Hepatocyte (in vitro differentiated cells): ENCODE measurements at regions not wholly inside any gene's neighbourhood (a gene's known extent, or its start where the extent isn't known, plus 50 kb on each side); places are given as distances from the start of the nearest gene placed in this dataset.

Experiments used
- DNase-seq: peaks from one replicate; pipeline ENCODE4 v3.0.0-alpha.2; 2016; ENCODE audit warnings: low spot score
- H2AFZ ChIP-seq: fragments of 200-600 bp; sonication (generic); 2 replicates; pipeline ENCODE4 v1.6.0; 2016; ENCODE audit warnings: antibody characterized with exemption, mild to moderate bottlenecking
- H3K27ac ChIP-seq: fragments of 200-600 bp; sonication (generic); 2 replicates; pipeline ENCODE4 v1.5.1; 2016; ENCODE audit warnings: mild to moderate bottlenecking
- H3K27me3 ChIP-seq: fragments of 200-600 bp; sonication (generic); 2 replicates; pipeline ENCODE4 v1.6.1; 2016
- H3K36me3 ChIP-seq: fragments of 200-600 bp; sonication (generic); replicated peaks from 2 replicates; pipeline ENCODE4 v1.5.1; 2016; ENCODE audit warnings: low read depth; ENCODE audit not compliant: insufficient read depth
- H3K4me1 ChIP-seq: fragments of 200-600 bp; sonication (generic); 2 replicates; pipeline ENCODE4 v1.5.1; 2016; ENCODE audit warnings: mild to moderate bottlenecking, moderate library complexity; ENCODE audit not compliant: insufficient read depth
- H3K4me2 ChIP-seq: fragments of 200-600 bp; sonication (generic); 2 replicates; pipeline ENCODE4 v1.6.0; 2016
- H3K4me3 ChIP-seq: fragments of 200-600 bp; sonication (generic); 2 replicates; pipeline ENCODE4 v1.5.1; 2016; ENCODE audit warnings: mild to moderate bottlenecking
- H3K79me2 ChIP-seq: fragments of 200-600 bp; sonication (generic); 2 replicates; pipeline ENCODE4 v1.6.0; 2017; ENCODE audit warnings: mild to moderate bottlenecking
- H3K9me2 ChIP-seq: fragments of 200-600 bp; sonication (generic); replicated peaks from 2 replicates; pipeline ENCODE4 v1.6.0; 2017; ENCODE audit warnings: mild to moderate bottlenecking; ENCODE audit not compliant: insufficient read depth
- H3K9me3 ChIP-seq: fragments of 200-600 bp; sonication (generic); 2 replicates; pipeline ENCODE4 v1.5.1; 2016; ENCODE audit warnings: low read depth, mild to moderate bottlenecking
- H4K20me1 ChIP-seq: fragments of 200-600 bp; sonication (generic); 2 replicates; pipeline ENCODE4 v1.6.0; 2016; ENCODE audit warnings: mild to moderate bottlenecking; ENCODE audit not compliant: insufficient read depth, poor library complexity, severe bottlenecking
- EZH2 ChIP-seq: fragments of 200-600 bp; sonication (generic); IDR thresholded peaks from 2 replicates; pipeline ENCODE4 v1.6.1; 2016; ENCODE audit warnings: antibody characterized with exemption, mild to moderate bottlenecking, borderline replicate concordance
- EZH2phosphoT487 ChIP-seq: fragments of 200-600 bp; sonication (generic); IDR thresholded peaks from one replicate; pipeline ENCODE4 v1.6.1; 2018; ENCODE audit warnings: antibody characterized with exemption, mild to moderate bottlenecking, low read depth, moderate library complexity; ENCODE audit not compliant: unreplicated experiment, severe bottlenecking
- WGBS: methylation state at CpG from one replicate; pipeline ENCODE4 v1.1.6; 2016; ENCODE audit warnings: low lambda C conversion rate; ENCODE audit errors: missing lambda C conversion rate; 5-methylcytosine and 5-hydroxymethylcytosine counted together
- TF ChIP-seq, protein P1 (sequence below): fragments of 200-600 bp; sonication (generic); IDR thresholded peaks from 2 replicates; pipeline ENCODE4 v1.5.1; 2016; ENCODE audit warnings: antibody characterized with exemption, mild to moderate bottlenecking; ENCODE audit not compliant: poor library complexity

DNA sequence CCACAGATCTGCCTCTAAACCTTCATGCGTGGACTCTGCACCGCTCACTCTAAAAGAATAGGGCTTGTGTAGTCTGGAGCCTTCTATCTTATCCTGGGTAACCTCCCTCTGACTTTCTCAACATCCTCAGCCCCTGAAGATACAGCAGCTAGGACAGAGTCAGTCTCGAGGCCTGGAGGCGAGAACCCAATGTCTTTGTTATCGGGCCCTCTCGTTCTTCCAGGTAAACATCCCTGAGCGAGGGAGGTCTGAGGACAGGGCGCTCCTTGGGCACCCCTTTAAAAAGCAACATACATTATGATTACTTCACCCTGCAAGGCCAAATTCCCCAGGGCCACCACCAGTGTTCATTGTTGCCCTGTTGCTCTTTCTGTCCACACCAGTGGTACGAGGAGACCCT is 75.4 kb upstream of the PRNP start:
- H3K4me2 ChIP-seq = no peak overlapping the region
- no peaks in the 10 kb centered on the region for H3K9me2 ChIP-seq
- 86% methylated on average over 9 of the region's 9 CpGs for WGBS
- no peak overlapping the region for H2AFZ ChIP-seq
- no peaks in the 10 kb centered on the region for H4K20me1 ChIP-seq
- H3K79me2 ChIP-seq = no peaks in the 10 kb centered on the region
- H3K4me3 ChIP-seq = no peak overlapping the region
- no peaks in the 10 kb centered on the region for H3K36me3 ChIP-seq
- no peaks in the 10 kb centered on the region for H3K9me3 ChIP-seq
- no peak overlapping the region for H3K27ac ChIP-seq
- DNase-seq = no peak
- no peaks in the 10 kb centered on the region for H3K27me3 ChIP-seq
- H3K4me1 ChIP-seq = no peaks in the 10 kb centered on the region
- TF ChIP-seq, protein P1, sequence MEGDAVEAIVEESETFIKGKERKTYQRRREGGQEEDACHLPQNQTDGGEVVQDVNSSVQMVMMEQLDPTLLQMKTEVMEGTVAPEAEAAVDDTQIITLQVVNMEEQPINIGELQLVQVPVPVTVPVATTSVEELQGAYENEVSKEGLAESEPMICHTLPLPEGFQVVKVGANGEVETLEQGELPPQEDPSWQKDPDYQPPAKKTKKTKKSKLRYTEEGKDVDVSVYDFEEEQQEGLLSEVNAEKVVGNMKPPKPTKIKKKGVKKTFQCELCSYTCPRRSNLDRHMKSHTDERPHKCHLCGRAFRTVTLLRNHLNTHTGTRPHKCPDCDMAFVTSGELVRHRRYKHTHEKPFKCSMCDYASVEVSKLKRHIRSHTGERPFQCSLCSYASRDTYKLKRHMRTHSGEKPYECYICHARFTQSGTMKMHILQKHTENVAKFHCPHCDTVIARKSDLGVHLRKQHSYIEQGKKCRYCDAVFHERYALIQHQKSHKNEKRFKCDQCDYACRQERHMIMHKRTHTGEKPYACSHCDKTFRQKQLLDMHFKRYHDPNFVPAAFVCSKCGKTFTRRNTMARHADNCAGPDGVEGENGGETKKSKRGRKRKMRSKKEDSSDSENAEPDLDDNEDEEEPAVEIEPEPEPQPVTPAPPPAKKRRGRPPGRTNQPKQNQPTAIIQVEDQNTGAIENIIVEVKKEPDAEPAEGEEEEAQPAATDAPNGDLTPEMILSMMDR = no peak
- TF ChIP-seq EZH2phosphoT487 (no peak), EZH2 (no peak)

DNA sequence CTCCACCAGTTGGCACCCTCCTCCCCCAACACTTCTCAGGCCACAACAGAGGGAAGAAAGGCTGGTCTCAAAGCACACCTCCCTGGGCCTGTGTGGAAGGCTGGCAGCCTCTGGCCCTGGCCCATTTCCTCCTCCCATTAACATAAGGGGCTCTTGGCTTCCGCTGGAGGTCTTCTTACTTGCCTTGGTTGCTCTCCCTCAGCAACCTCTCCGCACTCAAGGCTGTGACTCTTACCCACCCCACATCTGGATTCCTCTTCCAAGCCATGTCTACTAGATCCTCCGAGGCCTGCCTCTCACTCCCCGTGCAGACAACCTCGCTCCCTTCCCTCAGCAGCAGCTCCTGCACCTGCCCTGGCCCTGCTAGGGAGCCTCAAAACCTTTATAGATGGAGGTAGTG is 76.7 kb upstream of the PRNP start:
- Histone ChIP-seq H3K9me3 (no peaks in the 10 kb centered on the region), H4K20me1 (no peaks in the 10 kb centered on the region), H2AFZ (no peak overlapping the region), H3K9me2 (no peaks in the 10 kb centered on the region), H3K4me3 (no peak overlapping the region), H3K4me2 (no peak overlapping the region), H3K36me3 (no peaks in the 10 kb centered on the region), H3K79me2 (no peaks in the 10 kb centered on the region), H3K4me1 (no peaks in the 10 kb centered on the region), H3K27ac (no peak overlapping the region), H3K27me3 (no peaks in the 10 kb centered on the region)
- 91% methylated on average over 5 of the region's 5 CpGs for WGBS
- DNase-seq = no peak
- no peak for TF ChIP-seq EZH2
- TF ChIP-seq, protein P1 = no peak
- TF ChIP-seq EZH2phosphoT487 = no peak

DNA sequence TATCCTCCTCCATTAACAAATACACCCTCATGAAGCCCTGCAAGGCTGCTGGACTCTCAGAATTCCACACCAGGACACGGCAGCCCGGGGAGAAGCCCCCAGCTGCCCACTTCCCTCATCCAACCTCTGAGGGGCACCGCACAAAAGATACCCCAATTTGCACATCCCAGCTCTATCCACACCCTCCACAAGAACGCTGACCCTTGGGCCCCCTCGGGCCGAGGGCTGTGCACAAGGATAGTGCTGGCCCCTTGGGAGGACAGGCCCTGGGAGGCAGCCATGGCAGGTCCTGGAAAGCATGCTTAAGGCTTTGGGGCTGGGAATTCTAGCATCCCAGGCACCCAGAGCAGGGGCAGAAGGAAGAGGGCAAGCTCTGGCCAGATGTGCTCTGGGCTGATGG is 77.4 kb upstream of the PRNP start:
- Histone ChIP-seq H3K79me2 (no peaks in the 10 kb centered on the region), H4K20me1 (no peaks in the 10 kb centered on the region), H3K4me2 (no peak overlapping the region), H3K9me2 (no peaks in the 10 kb centered on the region), H3K27ac (no peak overlapping the region), H3K36me3 (no peaks in the 10 kb centered on the region), H2AFZ (no peak overlapping the region), H3K4me3 (no peak overlapping the region), H3K4me1 (peaks cover 5% of the 10 kb centered on the region), H3K9me3 (no peaks in the 10 kb centered on the region), H3K27me3 (no peaks in the 10 kb centered on the region)
- DNase-seq = no peak
- 92% methylated on average over 6 of the region's 6 CpGs for WGBS
- no peak for TF ChIP-seq EZH2phosphoT487
- TF ChIP-seq, protein P1 = no peak
- TF ChIP-seq EZH2 = no peak

DNA sequence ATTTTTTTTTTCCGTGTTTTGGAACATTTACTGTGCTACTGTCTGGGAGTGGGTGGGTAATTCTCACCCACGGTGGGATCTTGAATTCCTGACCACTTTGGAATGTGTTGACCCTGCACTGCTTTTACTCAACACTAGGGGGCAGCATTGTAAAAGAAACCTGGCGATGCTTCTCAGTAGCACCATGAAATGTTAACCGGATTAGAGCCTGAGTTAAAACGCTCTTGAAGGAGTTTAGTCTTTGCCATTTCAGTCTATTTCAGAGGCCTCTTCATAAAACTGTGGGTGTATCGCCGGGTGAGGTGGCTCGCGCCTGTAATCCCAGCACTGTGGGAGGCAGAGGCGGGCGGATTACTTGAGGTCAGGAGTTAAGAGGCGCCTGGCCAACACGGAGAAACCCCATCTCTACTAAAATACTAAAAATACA is 79.0 kb upstream of the PRNP start:
- Histone ChIP-seq H3K36me3 (no peaks in the 10 kb centered on the region), H2AFZ (no peak overlapping the region), H3K27ac (no peak overlapping the region), H4K20me1 (no peaks in the 10 kb centered on the region), H3K27me3 (no peaks in the 10 kb centered on the region), H3K4me3 (no peak overlapping the region), H3K4me1 (peaks cover 10% of the 10 kb centered on the region), H3K9me3 (no peaks in the 10 kb centered on the region), H3K4me2 (no peak overlapping the region), H3K79me2 (no peaks in the 10 kb centered on the region), H3K9me2 (no peaks in the 10 kb centered on the region)
- TF ChIP-seq, protein P1 = peak; percentile 96
- TF ChIP-seq EZH2 (no peak), EZH2phosphoT487 (no peak)
- WGBS = 32% methylated on average over 13 of the region's 13 CpGs
- peak; percentile 76 for DNase-seq
